ENCODE measurements at regions not wholly inside any gene's neighbourhood (a gene's known extent, or its start where the extent isn't known, plus 50 kb on each side); places are given as distances from the start of the nearest gene placed in this dataset.

DNA sequence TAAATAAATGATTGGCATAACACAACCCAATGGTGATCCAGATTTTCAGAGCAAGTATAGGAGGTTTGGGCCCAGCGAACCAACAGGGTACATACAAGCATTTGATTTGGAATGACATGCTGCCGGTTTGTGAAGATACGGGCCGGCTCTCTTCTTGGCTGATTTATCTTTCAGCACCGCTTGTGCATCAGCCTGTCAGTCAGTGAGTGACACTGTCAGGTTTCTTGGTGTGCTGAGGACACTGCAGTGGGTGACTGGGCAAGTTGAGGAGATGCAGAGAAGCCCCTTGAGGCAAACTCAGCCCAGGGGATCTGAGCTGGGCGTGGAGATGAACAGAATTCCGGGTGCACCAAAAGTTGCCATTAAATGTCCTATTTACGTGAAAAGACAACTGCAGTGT is 194.5 kb downstream of the SNX10 start:
- no peak for TF ChIP-seq FOXA1 (IDR thresholded peaks at IDR 0.05)
- TF ChIP-seq FOXK2 (IDR thresholded peaks at IDR 0.05), result no peak
- TF ChIP-seq, protein P1, sequence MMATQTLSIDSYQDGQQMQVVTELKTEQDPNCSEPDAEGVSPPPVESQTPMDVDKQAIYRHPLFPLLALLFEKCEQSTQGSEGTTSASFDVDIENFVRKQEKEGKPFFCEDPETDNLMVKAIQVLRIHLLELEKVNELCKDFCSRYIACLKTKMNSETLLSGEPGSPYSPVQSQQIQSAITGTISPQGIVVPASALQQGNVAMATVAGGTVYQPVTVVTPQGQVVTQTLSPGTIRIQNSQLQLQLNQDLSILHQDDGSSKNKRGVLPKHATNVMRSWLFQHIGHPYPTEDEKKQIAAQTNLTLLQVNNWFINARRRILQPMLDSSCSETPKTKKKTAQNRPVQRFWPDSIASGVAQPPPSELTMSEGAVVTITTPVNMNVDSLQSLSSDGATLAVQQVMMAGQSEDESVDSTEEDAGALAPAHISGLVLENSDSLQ (IDR thresholded peaks at IDR 0.05), result no peak; the same call in 1 of the 2 replicates
- TF ChIP-seq SUZ12 (IDR thresholded peaks at IDR 0.05), result no peak
- TF ChIP-seq HDGF (IDR thresholded peaks at IDR 0.05; ENCODE audit: borderline replicate concordance), result no peak
- no peak for TF ChIP-seq SP1 (IDR thresholded peaks at IDR 0.05)
- no peak for TF ChIP-seq FOXM1 (IDR thresholded peaks at IDR 0.05; ENCODE audit: borderline replicate concordance)
- no peak for TF ChIP-seq NFRKB (IDR thresholded peaks at IDR 0.05)

All from HEK293T (cell line).